ENCODE measurements at regions not wholly inside any gene's neighbourhood (a gene's known extent, or its start where the extent isn't known, plus 50 kb on each side); places are given as distances from the start of the nearest gene placed in this dataset.

DNA sequence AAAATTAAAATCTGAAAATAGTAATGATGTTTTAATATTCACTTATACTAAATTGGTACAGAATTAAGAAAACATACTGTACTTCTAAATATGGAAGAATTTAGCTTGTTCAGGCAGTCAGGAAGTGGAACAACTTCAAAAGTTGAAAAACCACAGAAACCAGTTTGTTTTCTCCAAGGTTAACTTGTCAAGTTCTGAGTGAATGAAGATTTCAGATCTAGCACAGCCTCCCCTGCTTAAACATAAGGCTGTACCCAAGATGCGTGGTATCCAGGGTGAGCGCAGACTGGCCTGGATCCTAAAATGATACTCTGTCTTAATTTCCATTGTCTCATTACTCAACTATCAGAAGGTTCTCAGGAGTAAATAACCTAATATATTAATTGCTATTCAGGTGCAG is 730.7 kb upstream of the KIF2B start:
- no peak for TF ChIP-seq E2F1 (CRISPR knock-in tag; IDR thresholded peaks at IDR 0.05)
- TF ChIP-seq, protein P1, sequence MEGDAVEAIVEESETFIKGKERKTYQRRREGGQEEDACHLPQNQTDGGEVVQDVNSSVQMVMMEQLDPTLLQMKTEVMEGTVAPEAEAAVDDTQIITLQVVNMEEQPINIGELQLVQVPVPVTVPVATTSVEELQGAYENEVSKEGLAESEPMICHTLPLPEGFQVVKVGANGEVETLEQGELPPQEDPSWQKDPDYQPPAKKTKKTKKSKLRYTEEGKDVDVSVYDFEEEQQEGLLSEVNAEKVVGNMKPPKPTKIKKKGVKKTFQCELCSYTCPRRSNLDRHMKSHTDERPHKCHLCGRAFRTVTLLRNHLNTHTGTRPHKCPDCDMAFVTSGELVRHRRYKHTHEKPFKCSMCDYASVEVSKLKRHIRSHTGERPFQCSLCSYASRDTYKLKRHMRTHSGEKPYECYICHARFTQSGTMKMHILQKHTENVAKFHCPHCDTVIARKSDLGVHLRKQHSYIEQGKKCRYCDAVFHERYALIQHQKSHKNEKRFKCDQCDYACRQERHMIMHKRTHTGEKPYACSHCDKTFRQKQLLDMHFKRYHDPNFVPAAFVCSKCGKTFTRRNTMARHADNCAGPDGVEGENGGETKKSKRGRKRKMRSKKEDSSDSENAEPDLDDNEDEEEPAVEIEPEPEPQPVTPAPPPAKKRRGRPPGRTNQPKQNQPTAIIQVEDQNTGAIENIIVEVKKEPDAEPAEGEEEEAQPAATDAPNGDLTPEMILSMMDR (CRISPR knock-in tag; IDR thresholded peaks at IDR 0.05): no peak
- TF ChIP-seq, protein P2, sequence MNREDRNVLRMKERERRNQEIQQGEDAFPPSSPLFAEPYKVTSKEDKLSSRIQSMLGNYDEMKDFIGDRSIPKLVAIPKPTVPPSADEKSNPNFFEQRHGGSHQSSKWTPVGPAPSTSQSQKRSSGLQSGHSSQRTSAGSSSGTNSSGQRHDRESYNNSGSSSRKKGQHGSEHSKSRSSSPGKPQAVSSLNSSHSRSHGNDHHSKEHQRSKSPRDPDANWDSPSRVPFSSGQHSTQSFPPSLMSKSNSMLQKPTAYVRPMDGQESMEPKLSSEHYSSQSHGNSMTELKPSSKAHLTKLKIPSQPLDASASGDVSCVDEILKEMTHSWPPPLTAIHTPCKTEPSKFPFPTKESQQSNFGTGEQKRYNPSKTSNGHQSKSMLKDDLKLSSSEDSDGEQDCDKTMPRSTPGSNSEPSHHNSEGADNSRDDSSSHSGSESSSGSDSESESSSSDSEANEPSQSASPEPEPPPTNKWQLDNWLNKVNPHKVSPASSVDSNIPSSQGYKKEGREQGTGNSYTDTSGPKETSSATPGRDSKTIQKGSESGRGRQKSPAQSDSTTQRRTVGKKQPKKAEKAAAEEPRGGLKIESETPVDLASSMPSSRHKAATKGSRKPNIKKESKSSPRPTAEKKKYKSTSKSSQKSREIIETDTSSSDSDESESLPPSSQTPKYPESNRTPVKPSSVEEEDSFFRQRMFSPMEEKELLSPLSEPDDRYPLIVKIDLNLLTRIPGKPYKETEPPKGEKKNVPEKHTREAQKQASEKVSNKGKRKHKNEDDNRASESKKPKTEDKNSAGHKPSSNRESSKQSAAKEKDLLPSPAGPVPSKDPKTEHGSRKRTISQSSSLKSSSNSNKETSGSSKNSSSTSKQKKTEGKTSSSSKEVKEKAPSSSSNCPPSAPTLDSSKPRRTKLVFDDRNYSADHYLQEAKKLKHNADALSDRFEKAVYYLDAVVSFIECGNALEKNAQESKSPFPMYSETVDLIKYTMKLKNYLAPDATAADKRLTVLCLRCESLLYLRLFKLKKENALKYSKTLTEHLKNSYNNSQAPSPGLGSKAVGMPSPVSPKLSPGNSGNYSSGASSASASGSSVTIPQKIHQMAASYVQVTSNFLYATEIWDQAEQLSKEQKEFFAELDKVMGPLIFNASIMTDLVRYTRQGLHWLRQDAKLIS (CRISPR knock-in tag; IDR thresholded peaks at IDR 0.05): no peak
- TF ChIP-seq ZNF12 (CRISPR knock-in tag; IDR thresholded peaks at IDR 0.05): no peak
- no peak for TF ChIP-seq ZNF251 (CRISPR knock-in tag; IDR thresholded peaks at IDR 0.05)
- no peak for TF ChIP-seq IRF1 (CRISPR knock-in tag; IDR thresholded peaks at IDR 0.05; ENCODE audit: low read depth)
- TF ChIP-seq SMC3 (IDR thresholded peaks at IDR 0.05; ENCODE audit: low read length): no peak
- no peak for TF ChIP-seq REST (IDR thresholded peaks at IDR 0.05; ENCODE audit: borderline replicate concordance in 1 of 2, low read depth in 1 of 2, low read length in 2 of 2)
- no peak for TF ChIP-seq STAT6 (CRISPR knock-in tag; IDR thresholded peaks at IDR 0.05; ENCODE audit: borderline replicate concordance)
- no peak for TF ChIP-seq TAF1 (CRISPR knock-in tag; IDR thresholded peaks at IDR 0.05)
- TF ChIP-seq, protein P3, sequence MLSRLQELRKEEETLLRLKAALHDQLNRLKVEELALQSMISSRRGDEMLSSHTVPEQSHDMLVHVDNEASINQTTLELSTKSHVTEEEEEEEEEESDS (CRISPR knock-in tag; IDR thresholded peaks at IDR 0.05; ENCODE audit: borderline replicate concordance): no peak

Measured in HepG2 (cell line).